ENCODE measurements at regions not wholly inside any gene's neighbourhood (a gene's known extent, or its start where the extent isn't known, plus 50 kb on each side); places are given as distances from the start of the nearest gene placed in this dataset.

- H4K20me1 ChIP-seq (ENCODE audit: control insufficient read depth, extremely low read depth, insufficient read depth, low read length) = no peaks in the 10 kb centered on the region
- TF ChIP-seq EZH2 (IDR thresholded peaks at IDR 0.05; ENCODE audit: low read length) (no peak), CTCF (optimal IDR thresholded peaks at IDR 0.05 in 1 of 3, IDR thresholded peaks at IDR 0.05 in 1 of 3, conservative IDR thresholded peaks at IDR 0.05 in 1 of 3; ENCODE audit: extremely low read depth in 1 of 3, insufficient read depth in 2 of 3, low read length in 3 of 3) (no peak)
- H3K4me1 ChIP-seq (ENCODE audit: control insufficient read depth, extremely low read depth, insufficient read depth, low read length) = no peaks in the 10 kb centered on the region
- dilution Hi-C loops (cut with MboI; ENCODE audit: extremely low pct_ligation_motif_present, low sequenced_read_pairs) = no loop called here
- no peak overlapping the region for H2AFZ ChIP-seq (ENCODE audit: control insufficient read depth, low read length)
- no peak overlapping the region for H3K27ac ChIP-seq (ENCODE audit: control insufficient read depth, insufficient read depth, low read length)
- H3K9me1 ChIP-seq (ENCODE audit: control insufficient read depth, extremely low read depth, insufficient read depth, low read length) = no peaks in the 10 kb centered on the region
- DNase-seq (ENCODE audit: low read depth, low spot score) = no peak
- no peaks in the 10 kb centered on the region for H3K36me3 ChIP-seq (ENCODE audit: control insufficient read depth in 2 of 2, extremely low read depth in 1 of 2, insufficient read depth in 2 of 2, low read length in 2 of 2)
- no peaks in the 10 kb centered on the region for H3K79me2 ChIP-seq (ENCODE audit: control insufficient read depth, insufficient read depth, low read length)
- H3K4me3 ChIP-seq (ENCODE audit: control insufficient read depth in 2 of 3, extremely low read depth in 1 of 3, insufficient read depth in 2 of 3, low read depth in 1 of 3, low read length in 3 of 3) = no peak overlapping the region
- no peak overlapping the region for H3K4me2 ChIP-seq (ENCODE audit: control insufficient read depth, extremely low read depth, insufficient read depth, low read depth, low read length)
- H3K27me3 ChIP-seq (ENCODE audit: control insufficient read depth, extremely low read depth, insufficient read depth, low read length) = peaks cover 5% of the 10 kb centered on the region
- no peak for FAIRE-seq
- no peaks in the 10 kb centered on the region for H3K9me3 ChIP-seq (ENCODE audit: control insufficient read depth, low read depth, low read length)
- H3K9ac ChIP-seq (ENCODE audit: control insufficient read depth, extremely low read depth, insufficient read depth, low read length) = no peak overlapping the region
Measured at GRCh38 chr1:203419558-203419957, 56.0 kb upstream of the PRELP start.

- H3K9ac ChIP-seq (ENCODE audit: control insufficient read depth, extremely low read depth, insufficient read depth, low read length) = no peak overlapping the region
- dilution Hi-C loops (cut with MboI; ENCODE audit: extremely low pct_ligation_motif_present, low sequenced_read_pairs) = no loop called here
- no peak for FAIRE-seq
- H3K27ac ChIP-seq (ENCODE audit: control insufficient read depth, insufficient read depth, low read length) = no peak overlapping the region
- no peaks in the 10 kb centered on the region for H4K20me1 ChIP-seq (ENCODE audit: control insufficient read depth, extremely low read depth, insufficient read depth, low read length)
- no peaks in the 10 kb centered on the region for H3K79me2 ChIP-seq (ENCODE audit: control insufficient read depth, insufficient read depth, low read length)
- H3K36me3 ChIP-seq (ENCODE audit: control insufficient read depth in 2 of 2, extremely low read depth in 1 of 2, insufficient read depth in 2 of 2, low read length in 2 of 2) = no peaks in the 10 kb centered on the region
- H3K27me3 ChIP-seq (ENCODE audit: control insufficient read depth, extremely low read depth, insufficient read depth, low read length) = peaks cover 5% of the 10 kb centered on the region
- no peak for DNase-seq (ENCODE audit: low read depth, low spot score)
- TF ChIP-seq EZH2 (IDR thresholded peaks at IDR 0.05; ENCODE audit: low read length) (no peak), CTCF (optimal IDR thresholded peaks at IDR 0.05 in 1 of 3, IDR thresholded peaks at IDR 0.05 in 1 of 3, conservative IDR thresholded peaks at IDR 0.05 in 1 of 3; ENCODE audit: extremely low read depth in 1 of 3, insufficient read depth in 2 of 3, low read length in 3 of 3) (no peak)
- H3K9me3 ChIP-seq (ENCODE audit: control insufficient read depth, low read depth, low read length) = no peaks in the 10 kb centered on the region
- no peaks in the 10 kb centered on the region for H3K4me1 ChIP-seq (ENCODE audit: control insufficient read depth, extremely low read depth, insufficient read depth, low read length)
- H3K4me3 ChIP-seq (ENCODE audit: control insufficient read depth in 2 of 3, extremely low read depth in 1 of 3, insufficient read depth in 2 of 3, low read depth in 1 of 3, low read length in 3 of 3) = no peak overlapping the region
- no peak overlapping the region for H3K4me2 ChIP-seq (ENCODE audit: control insufficient read depth, extremely low read depth, insufficient read depth, low read depth, low read length)
- H2AFZ ChIP-seq (ENCODE audit: control insufficient read depth, low read length) = no peak overlapping the region
- H3K9me1 ChIP-seq (ENCODE audit: control insufficient read depth, extremely low read depth, insufficient read depth, low read length) = no peaks in the 10 kb centered on the region
Measured at GRCh38 chr1:203420263-203420662, 55.3 kb upstream of the PRELP start.

Measured in keratinocyte (primary cell).